ENCODE measurements at regions not wholly inside any gene's neighbourhood (a gene's known extent, or its start where the extent isn't known, plus 50 kb on each side); places are given as distances from the start of the nearest gene placed in this dataset.

DNA sequence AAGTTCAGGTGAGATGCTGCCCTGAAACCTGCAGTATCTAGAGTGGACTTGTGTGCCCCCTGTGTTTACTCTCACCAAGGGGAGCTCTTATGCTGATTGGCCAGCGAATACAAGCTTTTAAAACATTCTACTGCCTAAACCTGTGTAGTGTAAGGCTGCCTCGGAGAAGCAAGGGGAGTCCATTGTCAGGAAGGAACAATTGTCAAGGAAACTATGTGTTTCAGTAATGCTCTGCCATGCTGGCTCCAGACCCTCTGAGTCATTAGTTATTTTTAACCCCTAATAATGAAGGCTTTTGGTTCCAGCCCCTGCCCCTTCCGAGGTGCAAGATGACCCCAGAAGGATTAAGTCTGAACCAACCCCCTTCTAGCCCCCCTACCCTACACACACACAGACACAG lies 66.1 kb upstream of the CHMP2B start:
- TF ChIP-seq POLR2AphosphoS5 (IDR thresholded peaks at IDR 0.05) = no peak
- TF ChIP-seq, protein P1, sequence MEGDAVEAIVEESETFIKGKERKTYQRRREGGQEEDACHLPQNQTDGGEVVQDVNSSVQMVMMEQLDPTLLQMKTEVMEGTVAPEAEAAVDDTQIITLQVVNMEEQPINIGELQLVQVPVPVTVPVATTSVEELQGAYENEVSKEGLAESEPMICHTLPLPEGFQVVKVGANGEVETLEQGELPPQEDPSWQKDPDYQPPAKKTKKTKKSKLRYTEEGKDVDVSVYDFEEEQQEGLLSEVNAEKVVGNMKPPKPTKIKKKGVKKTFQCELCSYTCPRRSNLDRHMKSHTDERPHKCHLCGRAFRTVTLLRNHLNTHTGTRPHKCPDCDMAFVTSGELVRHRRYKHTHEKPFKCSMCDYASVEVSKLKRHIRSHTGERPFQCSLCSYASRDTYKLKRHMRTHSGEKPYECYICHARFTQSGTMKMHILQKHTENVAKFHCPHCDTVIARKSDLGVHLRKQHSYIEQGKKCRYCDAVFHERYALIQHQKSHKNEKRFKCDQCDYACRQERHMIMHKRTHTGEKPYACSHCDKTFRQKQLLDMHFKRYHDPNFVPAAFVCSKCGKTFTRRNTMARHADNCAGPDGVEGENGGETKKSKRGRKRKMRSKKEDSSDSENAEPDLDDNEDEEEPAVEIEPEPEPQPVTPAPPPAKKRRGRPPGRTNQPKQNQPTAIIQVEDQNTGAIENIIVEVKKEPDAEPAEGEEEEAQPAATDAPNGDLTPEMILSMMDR (IDR thresholded peaks at IDR 0.05) = no peak
- no peak for TF ChIP-seq POLR2A (IDR thresholded peaks at IDR 0.05)

Data from prostate gland (tissue), 2 donors.